Activated CD4-positive, alpha-beta T cell treated with anti-CD3 and anti-CD28 coated beads, Interleukin-2, amount 50 U/mL, for 24 hours (primary cell): ENCODE measurements at regions not wholly inside any gene's neighbourhood (a gene's known extent, or its start where the extent isn't known, plus 50 kb on each side); places are given as distances from the start of the nearest gene placed in this dataset.

Experiments used
- DNase-seq, 2 donors: peaks; one replicate each; pipeline ENCODE4 v3.0.0-alpha.2; 2020; ENCODE audit warnings: low read depth in 1 of 2, low spot score in 1 of 2

DNA sequence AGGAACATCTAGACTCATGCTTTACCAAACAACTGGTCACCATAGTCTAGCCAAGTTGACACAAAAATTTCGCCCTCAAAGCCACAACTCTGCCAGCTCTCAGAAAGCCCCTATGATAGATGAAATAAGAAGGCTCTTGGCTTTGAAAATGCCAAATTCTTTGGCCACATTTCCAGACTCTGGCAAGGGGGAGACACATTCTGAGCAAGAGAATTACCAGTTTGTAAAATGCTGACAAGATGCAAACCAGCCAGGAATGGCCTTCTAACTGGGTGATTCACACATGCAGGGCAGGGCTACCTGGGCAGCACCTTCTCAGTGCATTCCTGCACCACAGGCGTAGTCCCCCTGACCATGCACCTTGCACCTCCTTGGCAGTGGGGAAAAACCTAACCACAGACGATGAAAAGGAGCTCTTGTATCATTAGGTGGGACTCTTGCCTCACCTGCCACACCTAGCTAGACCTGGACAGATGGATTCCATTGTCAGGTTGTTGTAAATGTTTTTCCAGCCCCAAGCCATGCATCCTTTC is 77.4 kb upstream of the CPEB2 start:
- no peak for DNase-seq

DNA sequence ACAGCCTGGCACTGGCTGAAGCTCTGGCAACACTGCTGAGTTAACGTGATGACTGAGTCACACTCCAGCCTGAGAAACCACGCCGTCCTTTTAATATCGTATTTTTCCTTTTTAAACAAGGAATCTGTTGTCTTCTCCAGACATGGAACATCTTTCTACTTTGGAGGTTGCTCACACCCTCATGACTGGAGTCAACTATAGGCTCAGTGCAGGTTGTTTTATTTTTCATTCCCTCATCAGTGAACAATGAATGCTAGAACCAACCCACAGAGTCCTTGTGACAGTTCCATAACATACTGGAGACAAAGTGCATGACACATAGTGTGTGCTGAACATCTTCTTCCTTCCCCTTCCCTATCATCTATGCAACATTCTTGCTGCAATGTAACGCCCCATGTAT is 76.8 kb upstream of the CPEB2 start:
- DNase-seq = no peak

DNA sequence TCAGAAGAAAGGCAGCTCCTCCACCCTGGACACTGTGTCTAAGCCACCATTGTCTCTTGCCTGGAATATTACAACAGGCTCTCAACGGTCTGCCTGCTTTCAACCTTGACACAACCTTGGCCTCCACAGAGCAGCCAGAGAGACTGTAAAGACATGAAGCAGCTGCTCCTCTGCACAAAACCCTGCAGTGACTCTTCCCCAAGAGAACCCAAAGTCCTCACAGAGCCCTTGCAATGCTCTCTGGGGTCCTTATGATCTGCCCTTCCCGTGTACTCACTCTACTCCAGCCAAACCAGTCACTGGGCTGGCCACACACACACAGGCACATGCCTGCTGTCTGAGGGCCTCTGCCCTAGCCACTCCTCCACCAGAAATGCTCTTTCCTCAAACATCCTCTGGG is 75.9 kb upstream of the CPEB2 start:
- DNase-seq = no peak

DNA sequence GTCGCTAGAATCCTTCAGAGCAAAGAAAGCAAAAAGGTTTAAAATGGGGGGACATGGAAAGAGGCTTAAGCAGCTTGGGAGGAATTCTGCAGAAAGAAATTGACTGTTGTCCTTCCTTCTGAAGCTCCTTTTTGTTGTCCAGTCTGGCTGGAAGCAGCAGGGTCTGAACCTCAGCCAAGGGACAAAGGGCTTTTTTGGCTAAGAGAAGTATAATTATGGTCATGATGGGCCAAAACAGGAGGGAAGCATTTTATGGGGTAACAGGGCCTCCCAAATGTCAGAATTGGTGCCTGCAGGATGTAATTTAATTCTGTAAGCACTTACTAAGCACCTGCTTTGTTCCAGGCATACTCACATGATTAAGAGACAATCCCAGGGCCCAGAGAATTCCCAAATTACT is 74.2 kb upstream of the CPEB2 start:
- no peak for DNase-seq

DNA sequence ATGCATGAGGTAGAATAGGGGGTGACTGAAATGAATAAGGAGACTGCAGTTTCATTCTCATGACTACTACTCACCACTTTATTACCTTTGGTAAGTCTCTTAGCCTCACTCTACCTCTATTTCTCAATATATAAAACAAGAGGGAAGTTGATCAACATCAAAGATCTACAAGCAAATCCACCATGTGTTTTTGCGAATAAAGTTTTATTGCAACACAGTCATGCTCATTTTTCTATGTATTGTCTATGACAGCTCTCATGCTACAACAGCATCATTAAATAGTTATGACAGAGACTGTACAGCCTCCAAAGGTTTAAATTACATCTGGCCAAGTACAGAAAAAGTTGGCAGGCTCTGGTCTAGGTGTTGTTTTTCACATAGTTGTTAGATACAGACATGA is 72.6 kb upstream of the CPEB2 start:
- no peak for DNase-seq

DNA sequence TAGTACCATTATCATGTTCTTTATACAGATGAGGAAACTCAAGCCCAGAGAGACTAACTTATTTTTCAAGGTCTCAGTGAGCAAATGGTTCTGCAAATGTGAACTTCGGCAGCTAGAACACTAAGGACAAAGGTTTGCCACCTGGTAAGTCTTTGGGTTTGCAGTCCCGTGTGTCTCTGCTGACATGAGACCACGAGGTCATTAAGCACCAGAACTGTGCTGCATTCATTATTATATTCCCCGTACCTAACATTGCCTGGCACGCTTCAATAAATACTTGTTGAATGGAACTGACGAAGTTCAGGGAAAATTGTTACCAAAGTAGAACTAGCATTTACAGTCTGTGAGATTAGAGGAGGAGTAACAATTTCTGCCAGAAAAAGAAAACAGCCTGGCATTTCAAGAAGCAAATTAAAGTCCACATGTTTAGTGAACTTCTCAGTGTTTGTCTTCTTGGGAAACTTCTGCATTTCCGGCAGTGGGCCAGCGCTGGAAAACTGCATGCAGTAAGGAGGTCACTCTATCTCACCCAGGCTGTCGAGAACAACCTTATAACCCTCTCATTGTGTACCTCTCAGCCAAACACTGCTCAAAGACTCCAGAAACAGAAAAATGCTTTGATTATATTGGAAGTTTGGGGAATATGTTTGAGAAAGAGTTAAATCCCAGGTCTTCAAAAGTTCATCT is 67.4 kb upstream of the CPEB2 start:
- no peak for DNase-seq

DNA sequence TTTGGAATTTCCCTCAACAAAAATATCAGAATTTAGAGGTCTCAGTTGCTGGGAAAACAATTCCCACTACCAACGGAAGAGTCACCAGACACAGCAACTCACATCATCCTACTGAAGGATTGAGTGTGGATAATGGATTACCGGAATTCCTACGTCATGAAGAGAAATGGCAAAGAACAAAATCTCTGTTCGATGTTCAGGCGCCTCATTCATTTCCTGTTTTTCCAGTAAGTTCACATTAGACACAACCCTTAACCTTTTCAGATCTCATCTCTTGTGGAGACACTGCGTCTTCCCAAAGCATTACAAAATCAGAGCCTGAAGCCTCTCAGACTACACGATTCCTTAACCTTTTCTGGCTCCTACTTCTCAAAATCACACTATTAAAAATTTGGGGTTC is 58.5 kb upstream of the CPEB2 start:
- DNase-seq = no peak

DNA sequence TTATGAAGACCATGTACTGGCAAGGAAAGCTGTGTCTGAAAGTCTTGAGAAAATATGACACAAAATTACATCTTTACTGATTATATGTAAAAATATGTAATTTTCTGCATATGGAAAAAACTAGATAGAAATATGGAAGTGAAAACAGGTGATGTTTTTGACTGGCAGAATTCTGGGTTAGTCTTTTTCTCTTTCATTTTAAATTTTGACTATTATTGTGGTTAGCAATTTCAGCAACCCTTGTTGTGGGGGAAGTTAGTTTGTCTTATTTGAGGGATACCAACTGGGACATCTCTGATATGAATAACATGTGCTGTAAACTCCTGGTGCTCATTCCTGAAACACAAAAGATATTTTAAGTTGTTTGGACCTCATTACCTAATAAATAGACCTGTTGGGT is 49.9 kb upstream of the CPEB2 start:
- DNase-seq = no peak
